ENCODE measurements at regions not wholly inside any gene's neighbourhood (a gene's known extent, or its start where the extent isn't known, plus 50 kb on each side); places are given as distances from the start of the nearest gene placed in this dataset.

GRCh38 chr16:51405361-51405760 lies 254.3 kb upstream of the SALL1 start:
- H3K9me3 ChIP-seq (replicated peaks; ENCODE audit: control insufficient read depth, insufficient read depth, low read length): peaks cover 2% of the 10 kb centered on the region
- DNase-seq (ENCODE audit: low read depth, low spot score) (no peak), FAIRE-seq (no peak)
- no peaks in the 10 kb centered on the region for H3K79me2 ChIP-seq (ENCODE audit: control insufficient read depth, insufficient read depth, low read length)
- no TSS peak for BruUV-seq (replicated peaks)
- H3K27me3 ChIP-seq (ENCODE audit: control insufficient read depth in 2 of 2, insufficient read depth in 2 of 2, low read length in 2 of 2): no peaks in the 10 kb centered on the region
- H3K9me1 ChIP-seq (replicated peaks; ENCODE audit: control insufficient read depth, extremely low read depth, insufficient read depth, low read length): no peaks in the 10 kb centered on the region
- TF ChIP-seq FOS (IDR thresholded peaks at IDR 0.05; ENCODE audit: borderline replicate concordance, insufficient read depth, low read length) (no peak), GATA2 (IDR thresholded peaks at IDR 0.05; ENCODE audit: insufficient read depth, insufficient read length, low read depth, low read length) (no peak), MAX (IDR thresholded peaks at IDR 0.05; ENCODE audit: insufficient read depth, insufficient read length) (no peak), POLR2AphosphoS5 (IDR thresholded peaks at IDR 0.05; ENCODE audit: insufficient read depth, low read depth, low read length) (no peak), JUN (IDR thresholded peaks at IDR 0.05; ENCODE audit: borderline replicate concordance, insufficient read depth, insufficient read length, low read depth) (no peak), CTCF (IDR thresholded peaks at IDR 0.05; ENCODE audit: extremely low read depth in 1 of 2, insufficient read depth in 1 of 2, low read depth in 1 of 2, low read length in 2 of 2) (no peak), POLR2A (IDR thresholded peaks at IDR 0.05; ENCODE audit: low read depth, low read length) (no peak), EZH2 (IDR thresholded peaks at IDR 0.05; ENCODE audit: borderline replicate concordance, low read depth, low read length, severe bottlenecking) (no peak), MYC (IDR thresholded peaks at IDR 0.05; ENCODE audit: low read depth, low read length) (no peak)
- ChIA-PET POLR2A (no interaction called here), CTCF (no interaction called here)
- no peak overlapping the region for H3K27ac ChIP-seq (ENCODE audit: insufficient read depth, low read depth, low read length)
- H3K4me2 ChIP-seq (ENCODE audit: insufficient read depth, low read length): no peak overlapping the region
- no peak overlapping the region for H3K9ac ChIP-seq (replicated peaks; ENCODE audit: extremely low read depth, insufficient read depth, low read length)
- dilution Hi-C loops (cut with MboI; ENCODE audit: extremely low pct_ligation_motif_present, low sequenced_read_pairs): no loop called here
- no peaks in the 10 kb centered on the region for H3K36me3 ChIP-seq (ENCODE audit: control insufficient read depth in 2 of 2, extremely low read depth in 1 of 2, insufficient read depth in 2 of 2, low read length in 2 of 2)
- no peaks in the 10 kb centered on the region for H3K4me1 ChIP-seq (ENCODE audit: control insufficient read depth, extremely low read depth, insufficient read depth, low read length)
- no peaks in the 10 kb centered on the region for H4K20me1 ChIP-seq (replicated peaks; ENCODE audit: control insufficient read depth, extremely low read depth, insufficient read depth, low read length)
- intact Hi-C loops (cut with micrococcal nuclease): no loop called here
- no peak overlapping the region for H3K4me3 ChIP-seq (replicated peaks in 1 of 3; ENCODE audit: insufficient read depth in 1 of 3, low read depth in 1 of 3, low read length in 3 of 3)
- no peak overlapping the region for H2AFZ ChIP-seq (ENCODE audit: low read depth, low read length)

Measured in endothelial cell of umbilical vein (primary cell).